Chondrocyte (in vitro differentiated cells): ENCODE measurements at regions not wholly inside any gene's neighbourhood (a gene's known extent, or its start where the extent isn't known, plus 50 kb on each side); places are given as distances from the start of the nearest gene placed in this dataset.

Source experiments
- DNase-seq: peaks from one replicate; pipeline ENCODE4 v3.0.0; 2021; ENCODE audit warnings: mixed read lengths, low spot score
- H3K27ac Mint-ChIP-seq: one replicate; pipeline ENCODE4 v1.8.0; 2021; ENCODE audit warnings: mild to moderate bottlenecking, moderate library complexity, mixed read lengths; ENCODE audit not compliant: unreplicated experiment
- H3K27me3 Mint-ChIP-seq: 2 replicates; pipeline ENCODE4 v1.8.0; 2021; ENCODE audit warnings: low read depth, mixed read lengths
- H3K36me3 Mint-ChIP-seq: 2 replicates; pipeline ENCODE4 v1.8.0; 2021; ENCODE audit warnings: low read depth, mixed read lengths
- H3K4me1 Mint-ChIP-seq: 2 replicates; pipeline ENCODE4 v1.8.0; 2021; ENCODE audit warnings: low read depth, mild to moderate bottlenecking, mixed read lengths
- H3K4me3 Mint-ChIP-seq: one replicate; pipeline ENCODE4 v1.8.0; 2021; ENCODE audit warnings: mild to moderate bottlenecking, moderate library complexity, mixed read lengths; ENCODE audit not compliant: unreplicated experiment
- H3K9me3 Mint-ChIP-seq: 2 replicates; pipeline ENCODE4 v1.8.0; 2021; ENCODE audit warnings: low read depth, mixed read lengths
- CTCF ChIP-seq: fragments of 200-600 bp; sonication (generic); IDR thresholded peaks from 2 replicates; pipeline ENCODE4 v1.5.0; 2021; ENCODE audit warnings: antibody characterized with exemption, mild to moderate bottlenecking, moderate library complexity

- Mint-ChIP-seq H3K4me1 (peaks cover 31% of the 10 kb centered on the region), H3K4me3 (no peak overlapping the region), H3K36me3 (no peaks in the 10 kb centered on the region), H3K27ac (no peak overlapping the region), H3K9me3 (peaks cover 3% of the 10 kb centered on the region), H3K27me3 (no peaks in the 10 kb centered on the region)
- DNase-seq = no peak
- TF ChIP-seq CTCF = no peak
Measured at GRCh38 chr2:151029406-151030157, 232.1 kb downstream of the RBM43 start.

GRCh38 chr2:151028691-151029176 is 232.9 kb downstream of the RBM43 start:
- peaks cover 31% of the 10 kb centered on the region for H3K4me1 Mint-ChIP-seq
- no peak overlapping the region for H3K4me3 Mint-ChIP-seq
- no peak for DNase-seq
- no peaks in the 10 kb centered on the region for H3K27me3 Mint-ChIP-seq
- no peak for TF ChIP-seq CTCF
- H3K27ac Mint-ChIP-seq = no peak overlapping the region
- peaks cover 3% of the 10 kb centered on the region for H3K9me3 Mint-ChIP-seq
- no peaks in the 10 kb centered on the region for H3K36me3 Mint-ChIP-seq

- Mint-ChIP-seq H3K4me3 (no peak overlapping the region), H3K36me3 (no peaks in the 10 kb centered on the region), H3K27me3 (no peaks in the 10 kb centered on the region), H3K9me3 (peaks cover 3% of the 10 kb centered on the region), H3K27ac (no peak overlapping the region), H3K4me1 (peaks cover 21% of the 10 kb centered on the region)
- no peak for DNase-seq
- TF ChIP-seq CTCF = no peak
Measured at GRCh38 chr2:151027151-151027550, 234.5 kb downstream of the RBM43 start.

GRCh38 chr2:151025816-151026215 is 235.8 kb downstream of the RBM43 start:
- peaks cover 28% of the 10 kb centered on the region for H3K4me1 Mint-ChIP-seq
- no peak overlapping the region for H3K4me3 Mint-ChIP-seq
- H3K36me3 Mint-ChIP-seq = no peaks in the 10 kb centered on the region

GRCh38 chr2:151024696-151025251 is 236.9 kb downstream of the RBM43 start:
- H3K4me3 Mint-ChIP-seq = no peak overlapping the region

More at GRCh38 chr2:151025816-151026215, 235.8 kb downstream of the RBM43 start:
- no peak overlapping the region for H3K27ac Mint-ChIP-seq
- no peak for TF ChIP-seq CTCF
- peaks cover 3% of the 10 kb centered on the region for H3K9me3 Mint-ChIP-seq
- no peaks in the 10 kb centered on the region for H3K27me3 Mint-ChIP-seq
- DNase-seq = no peak

More at GRCh38 chr2:151024696-151025251, 236.9 kb downstream of the RBM43 start:
- H3K27ac Mint-ChIP-seq = no peak overlapping the region
- H3K27me3 Mint-ChIP-seq = no peaks in the 10 kb centered on the region
- H3K9me3 Mint-ChIP-seq = peaks cover 3% of the 10 kb centered on the region
- TF ChIP-seq CTCF = no peak
- H3K4me1 Mint-ChIP-seq = peaks cover 27% of the 10 kb centered on the region
- DNase-seq = no peak
- H3K36me3 Mint-ChIP-seq = no peaks in the 10 kb centered on the region
